ENCODE measurements at regions not wholly inside any gene's neighbourhood (a gene's known extent, or its start where the extent isn't known, plus 50 kb on each side); places are given as distances from the start of the nearest gene placed in this dataset.

DNA sequence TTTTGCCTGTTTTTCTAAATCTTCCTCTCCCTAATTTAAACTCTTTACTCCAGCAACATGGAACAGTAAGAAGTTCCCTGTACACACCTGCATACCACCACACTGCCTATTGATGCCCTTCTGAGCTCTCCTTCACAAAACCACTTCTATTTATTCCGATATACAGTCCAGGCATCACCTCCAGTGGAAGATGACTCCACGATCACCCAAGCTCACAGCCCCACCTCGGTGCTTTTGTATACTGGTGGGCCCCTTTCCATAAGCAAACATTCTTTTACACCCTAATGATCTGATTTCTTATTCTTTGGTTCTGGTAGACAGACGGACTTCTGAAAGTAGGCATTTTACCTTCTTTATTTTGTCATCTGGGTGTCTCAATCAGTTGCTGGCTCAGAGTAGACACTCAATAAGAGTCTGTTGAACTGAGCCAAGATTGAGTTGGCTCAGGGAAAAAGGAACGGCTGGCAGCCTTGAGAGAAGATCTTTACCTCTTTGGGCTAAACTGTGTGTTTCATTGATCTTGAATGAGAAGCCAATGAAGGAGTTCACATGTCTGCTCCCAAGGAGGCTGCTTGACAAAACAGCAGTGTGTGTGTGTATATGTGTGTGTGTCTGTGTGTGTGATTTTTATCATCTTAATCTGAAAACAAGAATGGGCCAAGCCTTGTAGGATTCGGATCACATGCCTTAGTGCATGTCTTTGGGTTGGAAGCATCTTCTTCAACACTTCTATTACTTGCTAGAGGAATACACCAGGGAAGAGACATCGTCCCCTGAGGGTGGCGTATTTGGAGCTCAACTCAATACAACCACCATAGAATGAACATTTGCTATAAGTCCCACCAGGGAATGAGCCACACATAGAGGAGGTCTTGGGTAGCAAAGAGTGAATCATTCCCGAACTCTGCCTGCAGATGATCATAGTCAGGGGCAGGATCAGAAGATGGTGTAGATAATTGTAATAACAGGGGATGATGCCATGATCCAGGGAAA, 341.8 kb downstream of the CYRIA start:
- no peak overlapping the region for H3K27ac ChIP-seq (ENCODE audit: insufficient read depth, low read length)
- dilution Hi-C loops (cut with HindIII; ENCODE audit: low sequenced_read_pairs, unreplicated experiment) = no loop called here

More for the DNA sequence above, 341.8 kb downstream of the CYRIA start:
- H4K8ac ChIP-seq (ENCODE audit: low read depth in 2 of 2, low read length in 2 of 2) = no peak overlapping the region
- H3K14ac ChIP-seq (replicated peaks; ENCODE audit: low read depth, low read length) = no peak overlapping the region
- H2BK20ac ChIP-seq (ENCODE audit: low read depth, low read length) = no peak overlapping the region
- H4K5ac ChIP-seq (ENCODE audit: low read depth, low read length) = no peak overlapping the region
- H2BK5ac ChIP-seq (ENCODE audit: low read depth, low read length, poor library complexity, severe bottlenecking) = no peak overlapping the region
- no peaks in the 10 kb centered on the region for H3K36me3 ChIP-seq (ENCODE audit: control insufficient read depth, insufficient read depth, low read length)
- H4K91ac ChIP-seq (ENCODE audit: insufficient read depth, low read depth, low read length) = no peak overlapping the region
- no peaks in the 10 kb centered on the region for H3K79me1 ChIP-seq (ENCODE audit: low read depth in 1 of 2, low read length in 2 of 2)
- H3K4me3 ChIP-seq (ENCODE audit: insufficient read depth, low read depth, low read length) = no peak overlapping the region
- WGBS, 2 experiments (ENCODE audit: extremely low coverage in 2 of 2, insufficient read length in 1 of 2) = 0% methylated on average over 1 of the region's 9 CpGs; no CpG with 5 or more reads in 1 of the 2 experiments
- H2AFZ ChIP-seq (replicated peaks; ENCODE audit: low read length, poor library complexity) = no peak overlapping the region
- no peaks in the 10 kb centered on the region for H3K9me1 ChIP-seq (ENCODE audit: insufficient read depth, low read length)
- H3K4ac ChIP-seq (ENCODE audit: low read depth, low read length) = no peak overlapping the region
- DNase-seq (no peak), ATAC-seq (ENCODE audit: low read depth) (no peak)
- H2BK15ac ChIP-seq (ENCODE audit: low read depth, low read length) = no peak overlapping the region
- H2AK9ac ChIP-seq (replicated peaks; ENCODE audit: low read depth, low read length, poor library complexity) = no peak overlapping the region
- H3K9me3 ChIP-seq (ENCODE audit: control insufficient read depth, insufficient read depth, low read length) = peaks cover 51% of the 10 kb centered on the region
- no peak for TF ChIP-seq NFE2L2 (IDR thresholded peaks at IDR 0.05; ENCODE audit: low read depth, low read length)
- TF ChIP-seq CHD1 (IDR thresholded peaks at IDR 0.05; ENCODE audit: low read depth, low read length) = no peak
- TF ChIP-seq, protein P1, sequence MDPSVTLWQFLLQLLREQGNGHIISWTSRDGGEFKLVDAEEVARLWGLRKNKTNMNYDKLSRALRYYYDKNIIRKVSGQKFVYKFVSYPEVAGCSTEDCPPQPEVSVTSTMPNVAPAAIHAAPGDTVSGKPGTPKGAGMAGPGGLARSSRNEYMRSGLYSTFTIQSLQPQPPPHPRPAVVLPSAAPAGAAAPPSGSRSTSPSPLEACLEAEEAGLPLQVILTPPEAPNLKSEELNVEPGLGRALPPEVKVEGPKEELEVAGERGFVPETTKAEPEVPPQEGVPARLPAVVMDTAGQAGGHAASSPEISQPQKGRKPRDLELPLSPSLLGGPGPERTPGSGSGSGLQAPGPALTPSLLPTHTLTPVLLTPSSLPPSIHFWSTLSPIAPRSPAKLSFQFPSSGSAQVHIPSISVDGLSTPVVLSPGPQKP (IDR thresholded peaks at IDR 0.05; ENCODE audit: borderline replicate concordance, low read depth, low read length) = no peak
- no peak for TF ChIP-seq BHLHE40 (IDR thresholded peaks at IDR 0.05; ENCODE audit: low read depth, low read length)
- TF ChIP-seq MXI1 (IDR thresholded peaks at IDR 0.05; ENCODE audit: borderline replicate concordance, low read depth, low read length) = no peak
- TF ChIP-seq, protein P2, sequence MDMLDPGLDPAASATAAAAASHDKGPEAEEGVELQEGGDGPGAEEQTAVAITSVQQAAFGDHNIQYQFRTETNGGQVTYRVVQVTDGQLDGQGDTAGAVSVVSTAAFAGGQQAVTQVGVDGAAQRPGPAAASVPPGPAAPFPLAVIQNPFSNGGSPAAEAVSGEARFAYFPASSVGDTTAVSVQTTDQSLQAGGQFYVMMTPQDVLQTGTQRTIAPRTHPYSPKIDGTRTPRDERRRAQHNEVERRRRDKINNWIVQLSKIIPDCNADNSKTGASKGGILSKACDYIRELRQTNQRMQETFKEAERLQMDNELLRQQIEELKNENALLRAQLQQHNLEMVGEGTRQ (IDR thresholded peaks at IDR 0.05; ENCODE audit: low read depth, low read length) = no peak
- no peak for TF ChIP-seq FOS (IDR thresholded peaks at IDR 0.05; ENCODE audit: low read depth, low read length)
- no peak for TF ChIP-seq MAFK (IDR thresholded peaks at IDR 0.05; ENCODE audit: low read depth, low read length)
- no peak for TF ChIP-seq RAD21 (IDR thresholded peaks at IDR 0.05; ENCODE audit: low read length)
- no peak for TF ChIP-seq MAZ (IDR thresholded peaks at IDR 0.05; ENCODE audit: borderline replicate concordance, low read depth, low read length)
- no peak for TF ChIP-seq RCOR1 (IDR thresholded peaks at IDR 0.05; ENCODE audit: insufficient replicate concordance, low read length)
- TF ChIP-seq CEBPB (IDR thresholded peaks at IDR 0.05; ENCODE audit: low read depth, low read length) = no peak
- no peak for TF ChIP-seq SMC3 (IDR thresholded peaks at IDR 0.05; ENCODE audit: low read depth, low read length)
- TF ChIP-seq, protein P3, sequence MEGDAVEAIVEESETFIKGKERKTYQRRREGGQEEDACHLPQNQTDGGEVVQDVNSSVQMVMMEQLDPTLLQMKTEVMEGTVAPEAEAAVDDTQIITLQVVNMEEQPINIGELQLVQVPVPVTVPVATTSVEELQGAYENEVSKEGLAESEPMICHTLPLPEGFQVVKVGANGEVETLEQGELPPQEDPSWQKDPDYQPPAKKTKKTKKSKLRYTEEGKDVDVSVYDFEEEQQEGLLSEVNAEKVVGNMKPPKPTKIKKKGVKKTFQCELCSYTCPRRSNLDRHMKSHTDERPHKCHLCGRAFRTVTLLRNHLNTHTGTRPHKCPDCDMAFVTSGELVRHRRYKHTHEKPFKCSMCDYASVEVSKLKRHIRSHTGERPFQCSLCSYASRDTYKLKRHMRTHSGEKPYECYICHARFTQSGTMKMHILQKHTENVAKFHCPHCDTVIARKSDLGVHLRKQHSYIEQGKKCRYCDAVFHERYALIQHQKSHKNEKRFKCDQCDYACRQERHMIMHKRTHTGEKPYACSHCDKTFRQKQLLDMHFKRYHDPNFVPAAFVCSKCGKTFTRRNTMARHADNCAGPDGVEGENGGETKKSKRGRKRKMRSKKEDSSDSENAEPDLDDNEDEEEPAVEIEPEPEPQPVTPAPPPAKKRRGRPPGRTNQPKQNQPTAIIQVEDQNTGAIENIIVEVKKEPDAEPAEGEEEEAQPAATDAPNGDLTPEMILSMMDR (conservative IDR thresholded peaks at IDR 0.05; ENCODE audit: low read depth, low read length) = no peak
- no peak overlapping the region for H3K4me2 ChIP-seq (ENCODE audit: low read depth, low read length)
- intact Hi-C loops (cut with micrococcal nuclease) = no loop called here
- H3K4me1 ChIP-seq (ENCODE audit: control insufficient read depth, insufficient read depth, low read length) = no peaks in the 10 kb centered on the region
- ChIA-PET POLR2A (ENCODE audit: unreplicated experiment) (no interaction called here), CTCF (no interaction called here)
- in situ Hi-C loops (cut with MboI; ENCODE audit: low sequenced_read_pairs) = no loop called here
- no peak overlapping the region for H3K23ac ChIP-seq (ENCODE audit: low read depth, low read length)
- no peak overlapping the region for H2BK120ac ChIP-seq (ENCODE audit: low read depth, low read length)
- H2AK5ac ChIP-seq (ENCODE audit: low read depth, low read length) = no peak overlapping the region
- BruUV-seq (replicated peaks) = no TSS peak
- no peak overlapping the region for H3K18ac ChIP-seq (ENCODE audit: low read depth, low read length)
- H4K20me1 ChIP-seq (ENCODE audit: insufficient read depth, low read length) = no peaks in the 10 kb centered on the region
- no peak overlapping the region for H3K9ac ChIP-seq (ENCODE audit: low read depth, low read length)
- no peak overlapping the region for H3K56ac ChIP-seq (ENCODE audit: extremely low read depth, insufficient read depth, low read length)
- H3K27me3 ChIP-seq (ENCODE audit: control insufficient read depth, insufficient read depth, low read length) = no peaks in the 10 kb centered on the region

All from IMR-90 (cell line).